Neural cell (in vitro differentiated cells): ENCODE measurements at regions not wholly inside any gene's neighbourhood (a gene's known extent, or its start where the extent isn't known, plus 50 kb on each side); places are given as distances from the start of the nearest gene placed in this dataset.

Experiments used
- EP300 ChIP-seq: fragments of 450-650 bp; conservative IDR thresholded peaks from 2 replicates; pipeline ENCODE4 v1.6.1; 2014; ENCODE audit warnings: antibody characterized with exemption, mild to moderate bottlenecking, moderate library complexity; ENCODE audit not compliant: poor library complexity, severe bottlenecking
- EZH2 ChIP-seq: fragments of 200-600, 300-800 bp; shearing (Covaris generic), sonication (generic); IDR thresholded peaks from 2 replicates; pipeline ENCODE4 v1.6.1; 2014; ENCODE audit warnings: antibody characterized with exemption, low read length, borderline replicate concordance, mild to moderate bottlenecking; ENCODE audit not compliant: insufficient read depth, poor library complexity, severe bottlenecking
- MXI1 ChIP-seq: fragments of 450-650 bp; conservative IDR thresholded peaks from 2 replicates; pipeline ENCODE4 v1.6.1; 2014; ENCODE audit warnings: antibody characterized with exemption, mild to moderate bottlenecking; ENCODE audit not compliant: poor library complexity, severe bottlenecking
- TAF1 ChIP-seq: IDR thresholded peaks from 2 replicates; pipeline ENCODE4 v1.6.1; 2012; ENCODE audit warnings: low read depth
- TF ChIP-seq, protein P1 (sequence below): fragments of 450-650 bp; IDR thresholded peaks from 2 replicates; pipeline ENCODE4 v1.5.1; 2014; ENCODE audit warnings: antibody characterized with exemption, mild to moderate bottlenecking, moderate library complexity; ENCODE audit not compliant: poor library complexity, severe bottlenecking

DNA sequence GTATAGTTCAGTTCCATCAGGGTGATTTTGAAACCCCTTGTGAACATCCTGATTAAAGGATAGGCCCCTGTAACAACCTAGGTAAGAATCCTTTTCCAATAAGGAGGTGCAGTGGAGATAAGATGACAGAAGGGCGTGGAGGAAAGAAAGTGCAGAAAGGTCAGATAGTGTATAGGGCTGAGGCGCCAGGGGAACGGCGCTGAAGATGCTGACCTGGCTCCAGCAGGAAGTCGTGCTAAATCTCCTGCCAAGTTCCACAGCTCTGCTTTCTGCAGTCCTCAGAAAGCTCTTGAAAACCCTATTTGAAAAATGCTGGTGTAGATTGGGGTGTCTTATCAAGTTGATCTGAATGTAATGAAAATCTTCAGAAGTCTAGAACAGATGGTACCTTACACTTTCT, 221.7 kb downstream of the COG6 start:
- TF ChIP-seq, protein P1, sequence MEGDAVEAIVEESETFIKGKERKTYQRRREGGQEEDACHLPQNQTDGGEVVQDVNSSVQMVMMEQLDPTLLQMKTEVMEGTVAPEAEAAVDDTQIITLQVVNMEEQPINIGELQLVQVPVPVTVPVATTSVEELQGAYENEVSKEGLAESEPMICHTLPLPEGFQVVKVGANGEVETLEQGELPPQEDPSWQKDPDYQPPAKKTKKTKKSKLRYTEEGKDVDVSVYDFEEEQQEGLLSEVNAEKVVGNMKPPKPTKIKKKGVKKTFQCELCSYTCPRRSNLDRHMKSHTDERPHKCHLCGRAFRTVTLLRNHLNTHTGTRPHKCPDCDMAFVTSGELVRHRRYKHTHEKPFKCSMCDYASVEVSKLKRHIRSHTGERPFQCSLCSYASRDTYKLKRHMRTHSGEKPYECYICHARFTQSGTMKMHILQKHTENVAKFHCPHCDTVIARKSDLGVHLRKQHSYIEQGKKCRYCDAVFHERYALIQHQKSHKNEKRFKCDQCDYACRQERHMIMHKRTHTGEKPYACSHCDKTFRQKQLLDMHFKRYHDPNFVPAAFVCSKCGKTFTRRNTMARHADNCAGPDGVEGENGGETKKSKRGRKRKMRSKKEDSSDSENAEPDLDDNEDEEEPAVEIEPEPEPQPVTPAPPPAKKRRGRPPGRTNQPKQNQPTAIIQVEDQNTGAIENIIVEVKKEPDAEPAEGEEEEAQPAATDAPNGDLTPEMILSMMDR, result no peak
- no peak for TF ChIP-seq MXI1
- TF ChIP-seq EZH2, result no peak
- TF ChIP-seq TAF1, result no peak
- TF ChIP-seq EP300, result no peak
